ENCODE measurements at regions not wholly inside any gene's neighbourhood (a gene's known extent, or its start where the extent isn't known, plus 50 kb on each side); places are given as distances from the start of the nearest gene placed in this dataset.
"Not testable (repeated sequence)": the region's sequence is repeated elsewhere in the genome, so short reads cannot be mapped to it uniquely, and the experiment has no call there.

DNA sequence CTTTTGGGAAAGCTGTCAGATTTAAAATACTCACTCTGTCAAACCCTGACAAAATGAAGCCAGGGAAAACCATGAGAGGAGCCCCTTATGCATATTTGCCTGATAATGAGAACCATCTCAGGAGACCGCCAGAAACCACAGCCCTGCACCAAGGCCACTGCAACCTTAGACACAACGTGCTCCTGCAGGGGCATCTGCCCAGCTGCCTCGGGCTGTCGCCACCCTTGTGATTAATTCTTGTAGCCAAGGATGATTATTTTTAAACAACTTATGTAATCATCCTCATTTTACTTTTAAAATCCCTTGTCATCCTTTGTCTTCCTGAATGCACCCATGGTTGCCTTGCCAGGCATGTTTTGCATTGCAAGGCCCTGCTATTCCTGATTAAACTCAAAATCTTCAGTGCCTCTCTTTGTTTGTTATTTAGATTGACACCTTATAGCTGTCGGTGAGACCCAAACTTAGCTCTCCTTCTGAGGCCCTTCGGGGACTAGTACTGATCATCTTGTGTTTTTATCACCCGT is 766.4 kb upstream of the TMEM132C start:
- DNase-seq (ENCODE audit: extremely low read depth, low read depth, low spot score), result no peak

DNA sequence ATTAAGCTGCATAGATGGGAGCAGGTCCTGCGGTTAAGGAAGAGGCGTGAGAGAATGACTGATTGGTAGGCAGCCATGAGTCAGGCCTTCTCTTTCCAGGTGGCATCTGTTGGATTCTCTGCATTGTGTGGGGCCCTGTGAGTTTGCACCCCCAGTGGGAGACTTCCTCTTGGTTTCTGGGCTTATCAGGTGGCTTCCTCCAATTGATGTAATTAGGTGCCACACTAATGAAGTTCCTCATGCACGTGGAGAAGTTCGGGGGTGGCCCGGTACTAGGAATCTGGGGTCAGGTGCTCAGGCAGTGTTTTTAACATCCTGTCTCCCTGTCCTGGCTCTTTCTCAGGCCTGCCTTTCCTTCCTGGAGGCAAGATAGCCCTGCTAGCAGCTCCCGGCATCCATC is 765.1 kb upstream of the TMEM132C start:
- no peak for DNase-seq (ENCODE audit: extremely low read depth, low read depth, low spot score)

DNA sequence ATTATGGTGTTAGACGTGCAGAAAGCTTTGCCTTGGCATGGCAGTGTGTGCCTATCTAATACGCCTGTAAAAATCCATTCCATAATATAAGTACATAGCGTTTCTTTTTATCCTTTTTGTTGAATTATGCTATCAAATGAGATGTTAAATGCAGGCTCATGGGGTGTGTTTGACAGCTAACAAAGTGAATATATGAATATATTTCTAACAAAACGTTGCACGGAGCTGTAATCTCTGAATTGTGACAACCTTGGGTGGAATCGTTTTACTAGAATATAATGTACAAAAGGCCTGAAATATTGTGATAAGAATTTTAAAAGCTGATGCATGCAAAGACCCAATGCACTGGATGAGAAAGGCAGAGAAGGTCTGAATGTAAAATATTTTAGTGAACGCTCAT is 763.7 kb upstream of the TMEM132C start:
- DNase-seq (ENCODE audit: extremely low read depth, low read depth, low spot score), result no peak

DNA sequence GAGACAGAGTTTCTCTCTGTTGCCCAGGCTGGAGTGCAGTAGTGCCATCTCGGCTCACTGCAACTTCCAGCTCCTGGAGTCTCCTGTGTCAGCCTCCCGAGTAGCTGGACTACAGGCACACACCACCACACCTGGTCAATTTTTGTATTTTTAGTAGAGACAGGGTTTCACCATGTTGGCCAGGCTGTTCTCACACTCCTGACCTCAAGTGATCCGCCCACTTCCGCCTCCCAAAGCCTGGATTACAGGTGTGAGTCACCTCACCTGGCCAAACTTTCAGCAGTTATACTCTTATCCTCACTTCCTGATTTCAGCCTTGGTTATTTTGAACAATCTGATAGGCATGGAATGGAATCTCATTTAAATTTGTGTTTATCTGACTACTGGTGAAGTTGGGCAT is 763.0 kb upstream of the TMEM132C start:
- DNase-seq (ENCODE audit: extremely low read depth, low read depth, low spot score), result not testable (repeated sequence)

DNA sequence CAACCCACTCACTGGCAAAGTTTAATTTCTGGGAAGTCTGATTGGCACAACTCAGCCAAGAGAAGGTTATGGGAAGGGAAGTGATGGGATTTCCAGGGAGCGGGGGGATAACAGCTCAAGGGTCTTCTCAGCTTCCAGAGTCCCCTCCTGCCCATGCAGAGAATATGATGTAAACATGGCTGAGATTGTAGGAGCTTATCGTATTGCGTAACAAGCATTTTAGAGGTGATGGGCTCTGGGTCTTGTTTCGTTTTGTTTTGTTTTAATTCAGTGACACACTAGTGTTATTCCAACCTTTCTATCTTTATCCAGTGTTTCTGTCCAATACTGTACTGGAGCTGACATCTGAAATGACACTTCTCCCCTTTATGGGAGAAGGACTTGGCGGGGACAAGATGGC is 762.1 kb upstream of the TMEM132C start:
- DNase-seq (ENCODE audit: extremely low read depth, low read depth, low spot score), result no peak

DNA sequence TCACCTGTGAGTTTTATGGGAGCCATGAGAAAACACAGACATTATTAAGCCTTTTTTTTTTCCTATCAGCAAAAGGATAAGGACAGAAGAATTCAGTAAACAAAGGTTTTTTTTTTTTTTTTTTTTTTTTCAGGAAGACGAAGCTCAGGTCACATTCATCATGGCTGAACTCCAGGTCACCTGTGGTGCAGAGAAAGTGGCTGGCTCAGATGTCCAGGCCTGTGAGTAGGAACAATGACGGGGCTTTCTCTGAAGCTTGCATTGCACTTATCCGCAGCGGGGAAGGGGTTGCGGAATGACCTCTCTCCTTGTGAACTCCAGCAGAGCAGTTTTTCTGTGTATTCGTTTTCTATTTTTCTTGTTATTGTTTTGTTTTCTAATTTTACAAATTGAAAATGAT is 759.6 kb upstream of the TMEM132C start:
- no peak for DNase-seq (ENCODE audit: extremely low read depth, low read depth, low spot score)

DNA sequence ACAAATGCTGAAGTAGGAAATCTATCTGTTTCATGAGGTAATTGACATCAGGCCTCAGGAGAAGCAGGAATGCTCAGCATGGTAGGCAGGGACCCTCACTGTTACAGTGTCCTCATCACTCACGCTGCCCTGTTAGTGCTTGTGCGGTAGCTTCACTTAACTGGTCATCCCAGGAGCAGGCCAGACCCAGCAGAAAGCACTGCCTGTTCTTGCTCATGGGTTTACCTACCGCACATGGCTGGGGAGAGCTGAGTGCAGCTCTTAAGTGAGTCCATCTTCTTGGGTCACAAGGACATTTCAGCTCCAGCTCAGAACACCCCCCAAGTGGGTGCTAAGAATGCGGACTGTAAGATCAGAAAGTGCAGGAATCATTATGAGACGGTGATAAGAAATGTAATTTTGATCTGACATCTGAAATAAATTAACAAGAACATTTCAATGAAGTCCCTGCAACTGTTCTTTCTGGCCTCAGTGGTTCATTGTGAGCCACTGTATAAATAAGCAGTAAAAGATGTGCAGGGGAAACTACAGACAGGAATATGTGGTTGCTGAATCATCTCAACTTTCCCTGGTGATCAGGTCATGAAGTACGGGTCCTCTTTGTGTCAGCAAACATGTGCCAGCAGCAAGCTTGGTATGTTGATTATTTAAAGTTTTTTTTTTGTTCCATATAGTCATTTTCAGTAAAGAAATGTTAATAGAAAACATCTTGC is 757.7 kb upstream of the TMEM132C start:
- DNase-seq (ENCODE audit: extremely low read depth, low read depth, low spot score), result no peak

DNA sequence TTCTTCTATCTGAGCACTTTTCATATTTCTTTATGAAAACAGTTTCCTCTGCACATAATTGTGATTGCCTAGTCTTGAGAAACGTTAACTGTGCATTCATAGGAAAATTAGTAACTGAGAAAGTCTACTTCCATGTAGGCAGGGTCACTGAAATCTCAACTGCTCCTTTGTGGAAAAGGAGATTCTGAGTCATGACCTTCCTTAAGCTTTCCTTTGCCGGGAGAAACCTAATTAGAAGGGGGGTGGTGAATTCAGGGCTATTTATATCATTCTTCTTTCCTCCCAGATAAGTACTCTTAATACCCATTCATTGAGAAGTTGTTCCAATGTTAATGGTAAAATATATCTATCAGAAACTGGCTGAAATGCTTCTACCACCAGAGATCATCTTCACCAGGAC is 751.0 kb upstream of the TMEM132C start:
- no peak for DNase-seq (ENCODE audit: extremely low read depth, low read depth, low spot score)

DNA sequence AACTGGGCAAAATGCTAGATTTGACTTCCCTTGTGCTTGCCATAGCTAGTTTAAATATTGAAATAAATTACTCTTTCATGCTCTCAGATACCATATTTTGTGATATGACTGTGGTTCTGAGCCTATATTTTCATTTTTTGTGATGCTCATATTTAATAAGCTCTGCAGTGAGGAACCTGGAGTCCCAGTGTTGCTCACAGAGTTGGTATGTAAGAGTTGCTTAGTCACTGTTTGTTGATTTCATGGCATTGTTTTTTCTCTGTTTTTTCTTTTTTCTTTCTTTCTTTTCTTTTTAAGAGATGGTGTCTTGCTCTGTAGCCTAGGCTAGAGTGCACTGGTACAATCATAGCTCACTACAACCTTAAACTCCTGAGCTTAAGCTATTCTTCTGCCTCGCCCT is 750.5 kb upstream of the TMEM132C start:
- DNase-seq (ENCODE audit: extremely low read depth, low read depth, low spot score), result no peak

DNA sequence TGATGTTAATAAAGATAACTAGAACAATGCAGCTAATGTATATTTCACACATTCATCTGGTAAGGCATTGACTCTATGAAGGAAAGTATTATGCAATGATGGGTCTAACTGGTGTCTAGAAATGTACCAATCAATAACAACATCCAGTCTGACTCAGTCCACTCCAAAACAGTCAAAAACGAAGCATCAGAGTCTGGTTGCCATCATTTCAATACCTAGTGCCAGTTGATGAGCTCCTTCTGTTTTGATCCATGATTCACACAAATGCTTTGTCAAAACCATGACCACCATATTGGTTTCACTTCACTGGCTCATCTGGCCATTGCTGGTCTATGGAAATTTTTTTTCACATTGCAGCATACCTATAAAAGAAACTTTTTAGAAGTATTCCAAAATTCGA is 747.2 kb upstream of the TMEM132C start:
- no peak for DNase-seq (ENCODE audit: extremely low read depth, low read depth, low spot score)

DNA sequence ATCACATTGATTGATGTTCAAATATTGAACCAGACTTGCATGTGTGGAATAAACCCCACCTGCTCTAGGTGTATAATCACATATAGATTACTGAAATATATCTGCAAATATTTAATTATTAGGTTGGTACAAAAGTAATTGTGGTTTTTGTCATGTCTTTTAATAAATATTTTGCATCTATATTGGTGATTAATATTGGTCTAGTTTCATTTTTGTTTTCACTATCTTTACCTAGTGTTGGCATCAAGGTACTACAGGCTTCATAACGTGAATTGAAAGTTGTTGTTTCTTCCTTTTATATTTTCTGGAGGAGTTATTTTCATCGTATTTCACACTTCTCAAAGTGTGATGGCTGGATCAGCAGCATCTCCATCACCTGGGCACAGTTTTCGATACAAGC is 740.0 kb upstream of the TMEM132C start:
- no peak for DNase-seq (ENCODE audit: extremely low read depth, low read depth, low spot score)

DNA sequence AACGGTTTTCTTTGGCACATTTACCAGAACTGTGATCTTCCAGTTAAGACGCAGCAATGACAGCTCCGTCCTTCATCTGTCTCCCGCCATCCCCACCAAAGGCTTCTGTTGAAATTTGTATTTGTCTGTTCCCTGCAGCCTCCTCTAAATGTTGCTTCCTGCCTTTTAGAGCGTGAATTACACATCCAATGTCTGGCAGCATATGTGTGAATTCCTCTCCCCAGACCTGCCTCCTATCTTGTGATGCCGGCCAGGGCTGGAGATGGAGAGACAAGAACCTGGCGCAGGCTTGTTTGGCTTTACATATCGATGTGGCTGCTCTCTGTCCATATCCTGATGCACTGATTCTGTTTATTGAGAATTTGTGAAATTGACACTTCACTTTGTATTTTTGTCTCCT is 738.4 kb upstream of the TMEM132C start:
- DNase-seq (ENCODE audit: extremely low read depth, low read depth, low spot score), result no peak

DNA sequence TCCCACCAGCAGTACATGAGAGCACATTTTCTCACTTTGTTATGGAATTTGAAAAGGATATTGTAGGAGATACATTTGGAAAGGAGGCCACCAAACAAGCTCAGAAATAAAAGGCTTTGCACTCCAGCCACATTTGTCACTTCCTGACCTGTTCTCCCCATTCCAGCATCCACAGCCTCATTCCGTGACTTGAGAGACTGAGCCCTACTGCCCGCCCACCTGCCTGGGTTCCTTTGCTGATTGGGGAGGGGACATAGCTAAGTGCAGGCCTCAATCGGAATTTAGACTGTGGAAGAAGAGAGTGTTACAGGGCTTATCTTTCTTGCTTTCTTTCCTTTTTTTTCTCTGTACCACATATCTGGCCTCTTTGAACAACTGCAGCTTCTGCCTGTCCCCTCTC is 735.4 kb upstream of the TMEM132C start:
- no peak for DNase-seq (ENCODE audit: extremely low read depth, low read depth, low spot score)

DNA sequence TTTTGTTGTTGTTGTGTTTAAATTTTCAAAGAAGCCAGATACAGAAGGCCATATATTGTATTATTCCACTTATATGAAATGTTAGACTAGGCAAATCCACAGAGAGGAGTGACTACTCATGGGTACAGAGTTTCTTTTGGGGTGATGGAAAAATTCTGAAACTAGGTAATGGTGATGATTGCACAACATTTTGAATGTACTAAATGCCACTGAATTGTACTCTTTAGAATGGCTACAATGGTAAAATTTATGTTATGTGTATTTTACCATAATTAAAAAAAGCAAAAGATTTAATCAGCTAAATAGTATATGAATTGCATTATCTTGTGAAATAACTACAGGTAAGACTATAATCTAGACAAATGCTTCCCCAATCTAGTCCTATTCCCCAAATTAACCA is 733.6 kb upstream of the TMEM132C start:
- no peak for DNase-seq (ENCODE audit: extremely low read depth, low read depth, low spot score)

DNA sequence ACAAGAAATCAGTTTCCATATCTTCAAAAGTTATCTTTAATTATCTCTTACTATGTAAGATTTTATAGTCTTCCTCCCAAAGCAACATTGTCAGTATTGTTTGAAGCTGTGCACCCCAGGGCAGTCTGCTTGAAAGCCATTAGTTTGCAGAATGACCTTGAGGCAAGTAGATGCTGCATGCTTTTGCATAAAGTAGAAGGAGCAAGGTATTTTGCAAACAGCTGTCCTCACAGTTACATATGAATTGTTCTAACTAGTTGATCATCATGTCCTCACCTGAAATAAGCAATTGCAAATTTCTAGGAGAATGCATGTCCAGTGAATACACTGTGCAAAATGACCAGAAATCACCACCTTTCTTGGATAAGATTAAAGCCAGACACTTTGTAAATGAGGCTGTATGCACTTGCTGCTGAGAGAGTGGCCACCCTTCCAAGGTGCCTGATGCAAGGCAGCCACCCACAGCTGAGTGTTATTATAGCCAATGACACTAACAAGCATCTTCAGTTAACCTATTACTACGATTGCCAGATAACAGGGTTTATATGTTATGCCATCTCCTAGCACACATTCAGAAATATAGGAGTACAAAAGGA is 730.0 kb upstream of the TMEM132C start:
- no peak for DNase-seq (ENCODE audit: extremely low read depth, low read depth, low spot score)

DNA sequence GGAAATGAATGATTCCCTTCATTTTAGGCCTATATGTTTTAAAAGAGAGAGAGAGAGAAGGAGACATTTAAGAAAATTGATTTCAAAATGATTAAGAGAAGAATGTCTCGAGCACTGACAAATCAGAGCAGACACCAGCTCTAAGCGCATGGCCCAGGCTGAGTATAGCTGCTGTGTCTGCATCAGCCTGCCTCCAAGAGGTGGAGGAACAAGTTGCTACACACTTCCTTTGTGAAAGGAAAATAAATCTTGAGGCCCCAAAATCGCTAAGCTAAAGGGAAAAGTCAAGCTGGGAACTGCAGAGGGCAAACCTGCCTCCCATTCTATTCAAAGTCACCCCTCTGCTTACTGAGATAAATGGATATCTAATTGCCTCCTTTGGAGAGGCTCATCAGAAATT is 728.7 kb upstream of the TMEM132C start:
- DNase-seq (ENCODE audit: extremely low read depth, low read depth, low spot score), result no peak

DNA sequence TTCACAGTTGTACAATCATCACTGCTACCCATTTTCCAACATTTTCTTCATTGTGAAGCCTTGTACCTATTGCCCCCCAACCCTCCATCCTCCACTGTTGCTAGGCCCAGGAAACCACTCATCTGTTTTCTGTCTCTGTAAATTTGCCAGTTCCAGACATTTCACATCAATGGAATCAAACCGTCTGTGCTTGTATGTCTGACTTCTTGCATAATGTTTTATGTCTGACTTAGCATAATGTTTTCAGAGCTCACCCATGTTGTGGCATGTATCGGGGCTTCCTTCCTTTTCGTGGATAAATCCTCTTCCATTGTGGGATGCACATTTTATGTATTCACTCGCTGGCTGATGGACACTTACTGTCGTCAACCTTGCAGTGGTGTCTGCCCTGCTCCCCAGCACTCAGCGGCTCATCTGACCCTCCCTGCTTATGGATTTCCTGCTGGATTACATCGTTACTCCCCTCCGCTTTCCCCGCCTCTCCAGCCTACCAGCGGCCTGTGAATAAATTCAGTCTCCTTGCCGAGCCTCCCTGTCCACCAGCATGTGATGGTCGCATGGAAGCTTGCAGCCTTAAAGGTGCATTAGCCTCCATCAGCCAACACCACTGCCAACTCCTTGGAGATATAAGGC is 727.6 kb upstream of the TMEM132C start:
- DNase-seq (ENCODE audit: extremely low read depth, low read depth, low spot score), result no peak

DNA sequence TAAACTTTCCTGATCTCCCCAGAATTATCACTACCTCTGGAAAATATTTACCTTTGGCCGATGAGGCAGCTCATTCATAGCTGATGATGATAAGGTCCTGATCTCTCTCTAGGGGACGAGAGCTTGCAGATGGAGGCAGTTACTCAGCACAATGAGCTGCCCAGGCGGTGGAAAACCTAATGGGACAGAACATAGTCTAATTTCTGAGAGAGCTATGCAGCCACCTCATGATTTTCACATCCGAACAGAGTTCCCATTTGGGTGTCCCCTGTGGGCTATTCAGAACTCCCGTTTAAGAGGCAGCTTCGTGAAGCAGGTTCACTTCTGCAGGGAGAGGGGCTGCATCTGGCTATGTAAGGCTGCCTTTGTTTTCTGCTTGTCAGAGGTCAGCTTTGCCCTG is 724.6 kb upstream of the TMEM132C start:
- DNase-seq (ENCODE audit: extremely low read depth, low read depth, low spot score), result no peak

DNA sequence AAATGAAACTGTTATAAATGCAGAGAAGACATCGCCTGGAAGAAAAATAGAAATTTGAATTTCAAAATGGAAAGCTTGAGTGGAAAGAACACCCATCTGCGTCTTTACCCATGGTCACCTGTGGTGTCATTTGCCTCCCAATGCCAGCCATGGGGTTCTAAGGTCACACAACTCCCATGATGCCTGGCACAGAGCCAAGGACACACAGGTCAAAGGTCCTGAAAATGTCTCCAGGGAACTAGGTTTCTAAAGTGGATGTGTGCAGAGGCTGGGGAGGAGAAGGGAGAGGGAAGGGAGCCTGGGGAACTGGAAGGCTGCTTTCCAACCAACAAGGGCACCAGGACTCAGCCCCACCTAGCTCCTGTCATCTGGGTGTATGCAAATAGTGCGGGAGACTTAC is 724.0 kb upstream of the TMEM132C start:
- no peak for DNase-seq (ENCODE audit: extremely low read depth, low read depth, low spot score)

DNA sequence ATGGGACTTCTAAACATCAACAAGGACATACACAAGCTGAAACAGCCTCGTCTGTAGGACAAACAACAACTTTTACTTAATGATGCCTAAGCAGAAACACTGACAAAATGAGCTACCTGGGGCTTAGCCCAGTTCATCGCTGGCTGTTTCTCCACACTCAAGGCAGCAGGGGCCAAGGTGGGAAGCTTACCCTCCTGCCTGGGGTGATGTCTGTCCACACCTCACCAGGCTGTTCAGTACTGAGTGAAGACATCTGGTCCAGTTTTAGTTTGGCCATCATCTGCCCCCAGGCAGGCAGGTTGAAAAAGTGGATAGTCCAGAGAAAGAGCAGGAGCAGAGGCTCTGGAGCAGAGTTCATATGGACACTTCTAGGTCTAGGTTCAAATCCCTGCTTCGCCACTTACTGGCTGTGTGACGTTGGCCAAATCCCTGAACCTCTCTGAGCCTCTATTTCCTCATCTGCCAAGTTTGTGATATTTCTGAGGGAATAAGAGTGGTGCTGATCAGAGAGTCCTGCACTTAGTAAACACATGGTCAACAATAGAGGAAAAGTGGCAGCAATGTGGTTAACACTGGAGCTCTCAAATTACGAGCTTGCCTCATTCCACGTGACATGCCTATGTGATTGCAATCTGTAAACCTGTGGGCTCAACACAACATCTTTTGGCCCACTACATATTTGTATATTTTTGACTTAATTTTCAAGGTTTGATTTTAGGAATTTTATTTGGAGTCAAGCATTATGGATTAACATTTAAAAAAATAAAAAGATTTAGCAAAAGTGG is 720.1 kb upstream of the TMEM132C start:
- no peak for DNase-seq (ENCODE audit: extremely low read depth, low read depth, low spot score)

DNA sequence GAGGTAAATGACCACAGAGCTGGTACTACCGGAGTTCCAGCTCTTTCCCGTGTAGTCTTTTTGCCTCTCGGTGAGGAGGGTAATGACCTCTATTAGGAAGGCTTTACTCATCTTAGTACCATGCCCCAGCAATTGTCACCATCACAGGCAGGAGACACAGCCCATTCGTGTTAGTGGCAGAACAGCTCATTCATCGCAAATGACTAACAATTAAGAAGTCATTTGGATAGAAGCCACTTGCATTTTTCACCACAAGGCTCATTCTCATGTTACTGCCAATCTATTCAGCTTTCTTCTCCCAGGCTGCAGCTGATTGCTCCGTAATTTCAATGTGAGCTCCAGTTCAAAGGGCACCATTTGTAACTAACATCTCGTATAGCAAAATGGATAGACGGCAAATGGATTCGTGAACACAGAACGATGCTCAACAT is 718.8 kb upstream of the TMEM132C start:
- no peak for DNase-seq (ENCODE audit: extremely low read depth, low read depth, low spot score)

Measured in glomerular endothelial cell (primary cell).